Peyer's patch (tissue), 4 donors: ENCODE measurements at regions not wholly inside any gene's neighbourhood (a gene's known extent, or its start where the extent isn't known, plus 50 kb on each side); places are given as distances from the start of the nearest gene placed in this dataset.

ENCODE experiments used
- CTCF ChIP-seq, 6 experiments: fragments of 450-650 bp in 4 of 6; fragments of 200-600 bp in 2 of 6; sonication (generic) in 1 of 6; IDR thresholded peaks; one replicate each; pipeline ENCODE4 v1.5.1; 2017 to 2019; ENCODE audit warnings: antibody characterized with exemption in 6 of 6, mild to moderate bottlenecking in 3 of 6, moderate library complexity in 1 of 6
- POLR2A ChIP-seq, 2 donors: fragments of 450-650 bp; IDR thresholded peaks; one replicate each; pipeline ENCODE4 v1.5.1; 2017; ENCODE audit warnings: antibody characterized with exemption in 2 of 2, mild to moderate bottlenecking in 2 of 2, moderate library complexity in 2 of 2

- TF ChIP-seq CTCF (IDR thresholded peaks at IDR 0.05) (no peak), POLR2A (IDR thresholded peaks at IDR 0.05) (no peak)
These were observed 1172.9 kb downstream of the CDH12 start for GRCh38 chr5:21680196-21680595.
